ENCODE measurements at regions not wholly inside any gene's neighbourhood (a gene's known extent, or its start where the extent isn't known, plus 50 kb on each side); places are given as distances from the start of the nearest gene placed in this dataset.
"Not testable (repeated sequence)": the region's sequence is repeated elsewhere in the genome, so short reads cannot be mapped to it uniquely, and the experiment has no call there.

DNA sequence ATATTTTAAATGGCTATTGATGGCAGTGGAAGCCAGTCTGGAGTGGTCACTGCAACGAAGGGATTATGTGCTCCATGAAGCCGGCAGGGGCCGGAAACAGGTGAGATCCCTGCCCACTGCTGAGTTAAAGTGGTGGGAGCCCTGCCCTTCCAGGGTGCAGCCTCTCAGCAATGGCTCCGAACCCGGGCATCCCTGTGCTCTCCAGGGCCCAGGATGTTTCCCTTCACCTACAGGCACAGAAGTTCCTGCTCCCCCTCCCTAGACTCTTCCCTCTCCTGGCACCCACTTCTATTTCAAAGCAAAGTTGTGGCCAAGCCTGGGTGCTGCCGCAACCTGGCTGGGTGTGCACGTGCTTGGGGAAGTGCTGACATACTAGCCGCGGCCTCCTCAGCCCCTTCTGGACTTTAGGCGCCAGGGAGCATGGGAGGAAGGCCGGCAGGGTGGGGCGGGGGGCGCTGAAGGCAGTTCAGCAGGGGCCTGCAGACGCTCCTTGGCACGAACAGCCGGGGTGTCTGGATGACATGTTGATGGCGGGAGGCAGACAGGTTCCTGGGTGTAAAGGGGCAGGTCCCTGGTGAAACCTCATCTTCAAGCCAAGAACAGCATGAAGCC is 452.3 kb downstream of the HTR1B start:
- Mint-ChIP-seq H3K27me3 (ENCODE audit: low read depth) (no peaks in the 10 kb centered on the region), H3K4me3 (no peak overlapping the region), H3K9me3 (peaks cover 7% of the 10 kb centered on the region), H3K36me3 (ENCODE audit: insufficient read depth) (no peaks in the 10 kb centered on the region), H3K4me1 (ENCODE audit: low read depth) (no peaks in the 10 kb centered on the region)
- no peak for DNase-seq
- ATAC-seq = no peak

DNA sequence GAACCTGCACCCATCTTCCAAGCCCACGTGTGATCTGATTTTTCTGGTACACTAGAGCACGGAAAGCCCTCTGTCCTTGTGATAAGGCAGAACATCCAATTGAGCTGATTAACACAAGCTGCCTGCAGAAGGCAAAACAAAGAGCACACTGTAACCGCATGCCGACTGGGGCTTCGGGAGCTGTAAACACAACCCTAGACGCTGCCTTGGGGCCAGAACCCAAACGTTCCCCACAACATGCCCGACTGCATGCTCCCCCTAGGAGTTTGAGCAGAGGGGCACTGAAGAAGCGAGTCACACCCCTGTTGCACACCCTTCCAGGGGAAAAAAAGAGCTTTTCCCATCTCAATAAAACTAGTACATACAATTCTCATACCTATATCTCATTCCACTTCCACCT is 470.7 kb downstream of the HTR1B start:
- H3K4me1 Mint-ChIP-seq (ENCODE audit: low read depth) = no peaks in the 10 kb centered on the region
- DNase-seq (no peak), ATAC-seq (no peak)
- peaks cover 22% of the 10 kb centered on the region for H3K9me3 Mint-ChIP-seq
- H3K27me3 Mint-ChIP-seq (ENCODE audit: low read depth) = no peaks in the 10 kb centered on the region
- H3K36me3 Mint-ChIP-seq (ENCODE audit: insufficient read depth) = no peaks in the 10 kb centered on the region
- no peak overlapping the region for H3K4me3 Mint-ChIP-seq

DNA sequence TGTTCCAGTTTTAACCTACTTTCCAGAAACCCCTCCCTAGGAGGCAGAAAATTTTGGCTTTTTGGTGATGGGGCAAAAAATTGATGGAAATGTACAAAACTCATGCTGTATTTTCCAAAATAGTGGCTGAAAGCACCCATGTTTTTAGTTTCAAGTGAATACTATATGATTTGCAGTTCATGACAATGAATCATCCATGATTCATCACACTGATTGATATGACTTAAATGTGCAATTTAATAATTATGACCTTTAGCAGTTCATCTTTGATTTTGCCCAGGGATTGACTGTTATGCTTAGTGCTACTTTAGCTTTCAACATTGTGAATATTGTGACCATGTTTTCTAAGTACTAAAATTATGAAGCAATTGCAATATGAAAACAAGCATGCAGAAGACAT is 478.7 kb downstream of the HTR1B start:
- Mint-ChIP-seq H3K4me3 (no peak overlapping the region), H3K4me1 (ENCODE audit: low read depth) (no peaks in the 10 kb centered on the region), H3K27me3 (ENCODE audit: low read depth) (no peaks in the 10 kb centered on the region), H3K36me3 (ENCODE audit: insufficient read depth) (no peaks in the 10 kb centered on the region), H3K9me3 (peaks cover 14% of the 10 kb centered on the region)
- ATAC-seq = no peak
- DNase-seq = no peak

DNA sequence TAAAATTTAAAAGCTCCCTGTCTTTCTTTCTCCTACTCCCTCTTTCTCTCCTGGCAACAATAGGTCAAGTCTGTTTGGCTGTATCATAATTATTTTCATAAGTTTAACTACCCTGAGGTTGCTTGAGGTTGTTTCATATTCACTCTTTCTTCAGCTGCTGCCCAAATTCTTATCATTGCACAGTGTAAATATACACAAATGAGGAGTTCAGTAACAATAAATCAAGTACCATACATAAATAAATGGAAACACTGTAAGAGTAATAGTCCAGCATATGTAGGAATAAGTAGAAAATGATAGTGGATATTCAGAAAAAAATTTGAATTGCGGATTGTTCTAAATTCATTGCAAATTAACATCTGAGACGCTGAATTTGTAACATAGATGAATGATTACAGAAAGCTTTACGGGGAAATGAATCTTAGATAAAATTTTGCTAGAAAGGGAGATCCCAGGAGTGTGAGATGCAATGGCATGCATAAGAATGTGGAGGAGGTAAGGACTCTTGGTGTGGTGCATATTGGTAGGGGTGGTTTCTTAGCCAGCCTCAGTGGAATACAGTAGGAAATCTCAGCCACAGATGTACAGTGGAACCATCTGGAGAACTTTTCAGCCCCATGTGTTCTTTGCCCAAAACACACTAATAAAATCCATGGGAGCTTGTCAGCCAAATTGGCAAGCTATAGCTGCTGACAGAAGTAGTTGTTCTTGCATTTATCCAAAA is 480.7 kb downstream of the HTR1B start:
- Mint-ChIP-seq H3K9me3 (peaks cover 11% of the 10 kb centered on the region), H3K4me3 (no peak overlapping the region), H3K4me1 (ENCODE audit: low read depth) (no peaks in the 10 kb centered on the region), H3K27me3 (ENCODE audit: low read depth) (no peaks in the 10 kb centered on the region), H3K36me3 (ENCODE audit: insufficient read depth) (no peaks in the 10 kb centered on the region)
- DNase-seq = no peak
- ATAC-seq = no peak

GRCh38 chr6:76972474-76972873 is 490.8 kb downstream of the HTR1B start:
- peaks cover 19% of the 10 kb centered on the region for H3K9me3 Mint-ChIP-seq
- no peaks in the 10 kb centered on the region for H3K36me3 Mint-ChIP-seq (ENCODE audit: insufficient read depth)
- no peaks in the 10 kb centered on the region for H3K27me3 Mint-ChIP-seq (ENCODE audit: low read depth)
- no peak overlapping the region for H3K4me3 Mint-ChIP-seq
- H3K4me1 Mint-ChIP-seq (ENCODE audit: low read depth) = no peaks in the 10 kb centered on the region
- DNase-seq (no peak), ATAC-seq (no peak)

DNA sequence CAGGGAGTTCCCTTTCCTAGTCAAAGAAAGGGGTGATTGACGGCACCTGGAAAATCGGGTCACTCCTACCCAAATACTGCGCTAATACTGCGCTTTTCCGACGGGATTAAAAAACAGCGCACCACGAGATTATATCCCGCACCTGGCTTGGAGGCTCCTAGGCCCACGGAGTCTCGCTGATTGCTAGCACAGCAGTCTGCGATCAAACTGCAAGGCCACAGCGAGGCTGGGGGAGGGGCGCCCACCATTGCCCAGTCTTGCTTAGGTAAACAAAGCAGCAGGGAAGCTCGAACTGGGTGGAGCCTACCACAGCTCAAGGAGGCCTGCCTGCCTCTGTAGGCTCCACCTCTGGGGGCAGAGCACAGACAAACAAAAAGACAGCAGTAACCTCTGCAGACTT is 504.1 kb downstream of the HTR1B start:
- H3K4me3 Mint-ChIP-seq; H3K4me1 Mint-ChIP-seq (ENCODE audit: low read depth); H3K36me3 Mint-ChIP-seq (ENCODE audit: insufficient read depth); H3K27me3 Mint-ChIP-seq (ENCODE audit: low read depth); ATAC-seq; DNase-seq; H3K9me3 Mint-ChIP-seq: not testable (repeated sequence)

DNA sequence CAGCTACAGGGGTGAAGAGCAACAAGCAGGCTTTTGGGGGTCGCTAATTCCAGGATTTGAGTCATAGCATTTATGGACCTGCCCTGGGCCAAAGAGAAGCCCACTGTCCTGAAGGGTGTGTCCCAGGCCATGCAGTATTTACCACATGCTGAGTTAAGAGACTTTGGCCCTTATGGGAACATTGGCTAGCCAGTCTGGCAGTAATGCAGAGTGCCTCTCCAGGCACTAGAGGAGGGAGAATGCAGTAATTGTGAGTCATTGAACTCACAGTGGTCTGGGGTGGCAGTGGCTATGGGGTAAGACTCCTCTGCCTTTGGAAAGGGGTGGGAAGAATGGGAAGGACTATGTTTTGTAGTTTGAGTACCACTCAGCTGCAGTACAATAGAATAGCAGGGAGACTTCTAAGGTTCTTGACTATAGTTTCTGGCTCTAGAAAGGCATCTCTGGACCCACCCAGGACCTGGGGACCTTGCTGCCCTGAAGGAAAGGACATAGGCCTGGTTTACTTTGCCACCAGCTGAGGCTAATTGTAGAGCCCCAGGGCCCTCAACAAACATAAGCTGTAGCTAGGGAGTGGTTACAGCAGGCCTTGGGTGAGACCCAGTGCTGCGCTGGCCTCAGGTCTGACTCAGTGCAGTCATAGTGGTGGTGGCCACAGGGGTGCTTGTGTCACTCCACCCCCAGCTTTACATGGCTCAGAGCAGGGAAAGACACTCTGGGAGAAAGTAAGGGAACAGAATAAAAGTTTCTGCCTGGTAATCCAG is 520.9 kb downstream of the HTR1B start:
- no peak for DNase-seq
- no peaks in the 10 kb centered on the region for H3K4me1 Mint-ChIP-seq (ENCODE audit: low read depth)
- H3K27me3 Mint-ChIP-seq (ENCODE audit: low read depth) = no peaks in the 10 kb centered on the region
- H3K9me3 Mint-ChIP-seq = peaks cover 17% of the 10 kb centered on the region
- no peak for ATAC-seq
- no peaks in the 10 kb centered on the region for H3K36me3 Mint-ChIP-seq (ENCODE audit: insufficient read depth)
- no peak overlapping the region for H3K4me3 Mint-ChIP-seq

DNA sequence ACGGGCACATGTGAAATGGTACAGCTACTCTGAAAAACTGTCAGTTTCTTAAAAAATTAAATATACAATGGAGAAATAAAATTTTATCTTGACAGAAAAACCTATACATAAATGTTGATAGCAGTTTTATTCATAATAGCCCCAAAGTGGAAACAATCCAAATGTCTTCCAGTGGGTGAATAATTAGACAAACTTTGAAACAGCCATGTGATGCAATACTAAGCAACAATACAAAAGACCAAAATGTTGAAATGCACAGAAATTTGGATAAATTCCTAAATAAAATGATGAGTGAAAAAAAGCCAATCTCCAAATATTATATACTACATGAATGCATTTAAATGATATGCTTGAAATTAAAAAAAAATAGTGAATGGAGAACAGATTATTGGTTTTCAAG is 523.1 kb downstream of the HTR1B start:
- no peaks in the 10 kb centered on the region for H3K27me3 Mint-ChIP-seq (ENCODE audit: low read depth)
- H3K4me3 Mint-ChIP-seq = no peak overlapping the region
- DNase-seq (no peak), ATAC-seq (no peak)
- H3K9me3 Mint-ChIP-seq = peaks cover 13% of the 10 kb centered on the region
- no peaks in the 10 kb centered on the region for H3K36me3 Mint-ChIP-seq (ENCODE audit: insufficient read depth)
- no peaks in the 10 kb centered on the region for H3K4me1 Mint-ChIP-seq (ENCODE audit: low read depth)

GRCh38 chr6:76914737-76915136 is 548.6 kb downstream of the HTR1B start:
- Mint-ChIP-seq H3K4me1 (ENCODE audit: low read depth) (no peaks in the 10 kb centered on the region), H3K4me3 (no peak overlapping the region), H3K27me3 (ENCODE audit: low read depth) (no peaks in the 10 kb centered on the region), H3K9me3 (peaks cover 9% of the 10 kb centered on the region), H3K36me3 (ENCODE audit: insufficient read depth) (no peaks in the 10 kb centered on the region)
- no peak for DNase-seq
- no peak for ATAC-seq

DNA sequence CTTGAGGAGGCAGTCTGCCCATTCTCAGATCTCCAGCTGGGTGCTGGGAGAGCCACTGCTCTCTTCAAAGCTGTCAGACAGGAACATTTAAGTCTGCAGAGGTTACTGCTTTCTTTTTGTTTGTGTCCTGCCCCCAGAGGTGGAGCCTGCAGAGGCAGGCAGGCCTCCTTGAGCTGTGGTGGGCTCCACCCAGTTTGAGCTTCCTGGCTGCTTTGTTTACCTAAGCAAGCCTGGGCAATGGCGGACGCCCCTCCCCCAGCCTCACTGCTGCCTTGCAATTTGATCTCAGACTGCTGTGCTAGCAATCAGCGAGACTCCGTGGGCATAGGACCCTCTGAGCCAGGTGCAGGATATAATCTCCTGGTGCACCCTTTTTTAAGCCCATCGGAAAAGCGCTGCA is 557.8 kb downstream of the HTR1B start:
- H3K4me1 Mint-ChIP-seq (ENCODE audit: low read depth); H3K36me3 Mint-ChIP-seq (ENCODE audit: insufficient read depth); H3K4me3 Mint-ChIP-seq; H3K27me3 Mint-ChIP-seq (ENCODE audit: low read depth); ATAC-seq; H3K9me3 Mint-ChIP-seq; DNase-seq: not testable (repeated sequence)

- H3K36me3 Mint-ChIP-seq (ENCODE audit: insufficient read depth) = no peaks in the 10 kb centered on the region
- no peaks in the 10 kb centered on the region for H3K4me1 Mint-ChIP-seq (ENCODE audit: low read depth)
- no peak for ATAC-seq
- no peaks in the 10 kb centered on the region for H3K27me3 Mint-ChIP-seq (ENCODE audit: low read depth)
- no peak overlapping the region for H3K4me3 Mint-ChIP-seq
- H3K9me3 Mint-ChIP-seq = peaks cover 25% of the 10 kb centered on the region
- DNase-seq = no peak
Measured at GRCh38 chr6:76892542-76892941, 570.7 kb downstream of the HTR1B start.

- Mint-ChIP-seq H3K27me3 (ENCODE audit: low read depth) (no peaks in the 10 kb centered on the region), H3K36me3 (ENCODE audit: insufficient read depth) (no peaks in the 10 kb centered on the region), H3K9me3 (peaks cover 19% of the 10 kb centered on the region), H3K4me1 (ENCODE audit: low read depth) (no peaks in the 10 kb centered on the region), H3K4me3 (no peak overlapping the region)
- ATAC-seq (no peak), DNase-seq (no peak)
Measured at GRCh38 chr6:76888351-76888750, 574.9 kb downstream of the HTR1B start.

DNA sequence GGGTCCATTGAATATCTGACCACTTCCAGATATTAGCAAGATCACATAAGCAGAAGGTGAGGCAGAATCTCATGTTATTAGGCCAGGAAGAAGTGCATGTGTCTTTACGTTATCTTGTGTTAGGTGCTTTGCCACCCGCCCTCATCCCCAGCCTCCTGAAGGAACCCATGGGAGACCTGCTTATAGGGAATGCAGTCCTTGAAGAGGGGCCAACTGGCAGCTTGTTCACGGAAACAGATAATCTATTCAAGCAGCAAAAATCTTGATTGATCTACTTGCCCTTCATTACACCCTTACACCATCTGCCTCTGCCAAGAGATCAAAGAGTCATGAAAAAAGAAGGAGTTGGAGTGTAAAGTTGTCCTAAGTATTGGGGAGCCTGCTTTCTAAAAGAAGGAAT is 576.4 kb downstream of the HTR1B start:
- Mint-ChIP-seq H3K27me3 (ENCODE audit: low read depth) (no peaks in the 10 kb centered on the region), H3K9me3 (peaks cover 17% of the 10 kb centered on the region), H3K4me3 (no peak overlapping the region), H3K4me1 (ENCODE audit: low read depth) (no peaks in the 10 kb centered on the region), H3K36me3 (ENCODE audit: insufficient read depth) (no peaks in the 10 kb centered on the region)
- DNase-seq (no peak), ATAC-seq (no peak)

DNA sequence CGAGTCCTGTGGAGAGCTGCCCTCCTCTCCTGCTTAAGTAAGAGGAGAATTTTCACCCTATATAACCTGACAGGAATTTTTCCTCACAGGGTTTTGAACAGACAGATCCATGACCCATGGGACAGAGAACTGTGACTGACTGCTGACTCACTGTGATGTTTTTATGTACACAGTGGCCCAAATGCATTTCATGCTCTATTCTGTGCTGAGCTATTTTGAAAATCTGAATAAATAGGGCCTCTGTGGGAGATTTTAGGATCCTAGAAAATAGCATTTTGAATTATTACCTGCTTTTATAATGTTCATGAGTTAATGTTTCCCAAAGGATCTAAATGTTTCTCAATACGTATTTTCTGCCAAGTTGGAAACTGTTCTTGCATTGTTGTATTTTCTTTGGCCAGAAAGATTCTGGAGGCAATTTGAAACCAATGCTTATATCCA is 577.4 kb downstream of the HTR1B start:
- H3K27me3 Mint-ChIP-seq (ENCODE audit: low read depth) = no peaks in the 10 kb centered on the region
- H3K4me3 Mint-ChIP-seq = no peak overlapping the region
- peaks cover 22% of the 10 kb centered on the region for H3K9me3 Mint-ChIP-seq
- ATAC-seq (no peak), DNase-seq (no peak)
- H3K4me1 Mint-ChIP-seq (ENCODE audit: low read depth) = no peaks in the 10 kb centered on the region
- H3K36me3 Mint-ChIP-seq (ENCODE audit: insufficient read depth) = no peaks in the 10 kb centered on the region

- DNase-seq = no peak
- no peaks in the 10 kb centered on the region for H3K36me3 Mint-ChIP-seq (ENCODE audit: insufficient read depth)
Measured at GRCh38 chr6:76881414-76881813, 581.9 kb downstream of the HTR1B start.

More at GRCh38 chr6:76881414-76881813, 581.9 kb downstream of the HTR1B start:
- no peaks in the 10 kb centered on the region for H3K27me3 Mint-ChIP-seq (ENCODE audit: low read depth)
- H3K4me3 Mint-ChIP-seq = no peak overlapping the region
- no peaks in the 10 kb centered on the region for H3K4me1 Mint-ChIP-seq (ENCODE audit: low read depth)
- H3K9me3 Mint-ChIP-seq = peaks cover 17% of the 10 kb centered on the region
- ATAC-seq = no peak

Data from activated T-cell treated with anti-CD3 and anti-CD28 coated beads, Interleukin-2, amount 50 U/mL, for 4 hours (primary cell).